MCF 10A (cell line): ENCODE measurements at regions not wholly inside any gene's neighbourhood (a gene's known extent, or its start where the extent isn't known, plus 50 kb on each side); places are given as distances from the start of the nearest gene placed in this dataset.

Experiments used
- BruUV-seq: library from RNA; stranded (reverse); fragments of 400-500 nt; replicated peaks from 2 replicates; lab custom pipeline; 2021; lab: Mats Ljungman, UMichigan
- CTCF ChIA-PET: fragments of 300-600 bp; sonication (Branson Sonifier 250); formaldehyde crosslinking; extraction: SDS; loops from one replicate; lab custom pipeline; 2021; ENCODE audit warnings: antibody characterized with exemption, inconsistent platforms; lab: Yijun Ruan, JAX
- POLR2A ChIA-PET: fragments of 300-600, 350-650 bp; sonication (Branson Sonifier 250); formaldehyde crosslinking; extraction: SDS; loops from one replicate; lab custom pipeline; 2020; ENCODE audit warnings: antibody characterized with exemption, inconsistent platforms; lab: Yijun Ruan, JAX
- DNase-seq: peaks from one replicate; pipeline ENCODE4 v3.0.0-alpha.2; 2018; ENCODE audit not compliant: unreplicated experiment
- H3K27ac Mint-ChIP-seq: one replicate; pipeline ENCODE4 v1.8.0; 2022; ENCODE audit warnings: mild to moderate bottlenecking, low read depth, mixed read lengths; ENCODE audit not compliant: unreplicated experiment
- H3K27me3 Mint-ChIP-seq: one replicate; pipeline ENCODE4 v1.8.0; 2022; ENCODE audit warnings: mixed read lengths; ENCODE audit not compliant: insufficient read depth, unreplicated experiment
- H3K36me3 Mint-ChIP-seq: one replicate; pipeline ENCODE4 v1.8.0; 2022; ENCODE audit warnings: mild to moderate bottlenecking, moderate library complexity, mixed read lengths; ENCODE audit not compliant: insufficient read depth, unreplicated experiment
- H3K4me1 Mint-ChIP-seq: one replicate; pipeline ENCODE4 v1.8.0; 2022; ENCODE audit warnings: mixed read lengths; ENCODE audit not compliant: insufficient read depth, unreplicated experiment
- H3K4me3 Mint-ChIP-seq: one replicate; pipeline ENCODE4 v1.8.0; 2022; ENCODE audit warnings: mild to moderate bottlenecking, moderate library complexity, mixed read lengths; ENCODE audit not compliant: unreplicated experiment
- H3K9me3 Mint-ChIP-seq: one replicate; pipeline ENCODE4 v1.8.0; 2022; ENCODE audit warnings: mixed read lengths; ENCODE audit not compliant: unreplicated experiment
- CTCF ChIP-seq: fragments of 200-600 bp; IDR thresholded peaks from one replicate; pipeline ENCODE4 v1.8.0; 2022; ENCODE audit warnings: antibody characterized with exemption, mild to moderate bottlenecking; ENCODE audit not compliant: unreplicated experiment
- intact Hi-C: fragments of 100-400 bp; cut with micrococcal nuclease; formaldehyde crosslinking; loops from 2 replicates; pipeline ENCODE4 v1.14.1; 2022

- Mint-ChIP-seq H3K9me3 (no peaks in the 10 kb centered on the region), H3K27me3 (peaks cover 15% of the 10 kb centered on the region), H3K4me1 (no peaks in the 10 kb centered on the region), H3K36me3 (peaks cover 4% of the 10 kb centered on the region), H3K27ac (no peak overlapping the region), H3K4me3 (no peak overlapping the region)
- no peak for TF ChIP-seq CTCF
- POLR2A ChIA-PET: no interaction called here
- CTCF ChIA-PET: interaction anchor here (0.7 to 1.4 kb wide), 2 partner anchors 33 to 91 kb away, joined by 3 to 7 read pairs; no protein-coding TSS in a partner anchor
- no TSS peak for BruUV-seq
- DNase-seq: no peak
- intact Hi-C loops: no loop called here
Measured at GRCh38 chr11:76298255-76298654, 82.7 kb downstream of the THAP12 start.

GRCh38 chr11:76296731-76297542, 84.0 kb downstream of the THAP12 start:
- no peak for TF ChIP-seq CTCF
- Mint-ChIP-seq H3K36me3 (peaks cover 4% of the 10 kb centered on the region), H3K4me3 (no peak overlapping the region), H3K27me3 (peaks cover 9% of the 10 kb centered on the region), H3K27ac (no peak overlapping the region), H3K4me1 (no peaks in the 10 kb centered on the region), H3K9me3 (no peaks in the 10 kb centered on the region)
- no TSS peak for BruUV-seq
- ChIA-PET POLR2A (no interaction called here), CTCF (interaction anchor here (0.5 to 1.4 kb wide), 2 partner anchors 25 to 90 kb away, joined by 3 to 7 read pairs; no protein-coding TSS in a partner anchor)
- DNase-seq: no peak
- intact Hi-C loops: no loop called here

GRCh38 chr11:76293189-76293631, 86.9 kb upstream of the WNT11 start:
- peaks cover 4% of the 10 kb centered on the region for H3K36me3 Mint-ChIP-seq
- no peak overlapping the region for H3K27ac Mint-ChIP-seq
- ChIA-PET POLR2A (no interaction called here), CTCF (interaction anchor here (0.7 to 1.6 kb wide), 2 partner anchors 23 to 468 kb away, joined by 3 read pairs; no protein-coding TSS in a partner anchor)
- TF ChIP-seq CTCF: no peak
- intact Hi-C loops: no loop called here
- no TSS peak for BruUV-seq
- no peak overlapping the region for H3K4me3 Mint-ChIP-seq
- H3K9me3 Mint-ChIP-seq: no peaks in the 10 kb centered on the region
- no peak for DNase-seq
- no peaks in the 10 kb centered on the region for H3K4me1 Mint-ChIP-seq
- no peaks in the 10 kb centered on the region for H3K27me3 Mint-ChIP-seq

GRCh38 chr11:76292583-76293188, 86.4 kb upstream of the WNT11 start:
- no peaks in the 10 kb centered on the region for H3K27me3 Mint-ChIP-seq
- H3K4me1 Mint-ChIP-seq: no peaks in the 10 kb centered on the region
- no peak overlapping the region for H3K4me3 Mint-ChIP-seq

More at GRCh38 chr11:76292583-76293188, 86.4 kb upstream of the WNT11 start:
- Mint-ChIP-seq H3K9me3 (no peaks in the 10 kb centered on the region), H3K27ac (no peak overlapping the region), H3K36me3 (peaks cover 4% of the 10 kb centered on the region)
- no peak for DNase-seq
- BruUV-seq: no TSS peak
- no peak for TF ChIP-seq CTCF
- intact Hi-C loops: no loop called here
- ChIA-PET CTCF (interaction anchor here (0.5 to 1.6 kb wide), 4 partner anchors 23 to 468 kb away, joined by 3 to 4 read pairs (median 3); no protein-coding TSS in a partner anchor), POLR2A (no interaction called here)
